ENCODE measurements at regions not wholly inside any gene's neighbourhood (a gene's known extent, or its start where the extent isn't known, plus 50 kb on each side); places are given as distances from the start of the nearest gene placed in this dataset.
A peak's percentile ranks its signal among the peaks of the same experiment; 100 is the strongest.

DNA sequence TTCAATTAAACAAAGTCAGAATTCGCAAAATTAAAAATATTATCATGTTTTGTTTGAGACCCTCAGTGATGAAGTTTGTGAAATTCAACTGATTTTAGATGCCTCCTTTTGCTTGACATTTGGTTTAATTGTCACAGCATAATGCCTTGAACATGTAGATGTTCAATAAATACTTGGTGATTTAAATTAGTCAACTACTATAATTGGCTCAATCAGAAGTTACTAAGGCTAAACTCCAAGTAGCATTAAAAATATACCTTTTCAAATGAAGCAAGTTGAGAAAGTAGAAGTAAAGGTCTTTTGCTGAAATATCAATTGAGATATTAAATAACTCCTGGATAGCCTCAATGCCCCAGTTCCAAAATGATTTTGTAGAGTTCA, 145.8 kb upstream of the AKIRIN2 start:
- DNase-seq (no peak), ATAC-seq (no peak)
- Mint-ChIP-seq H3K36me3 (ENCODE audit: low read depth) (no peaks in the 10 kb centered on the region), H3K4me1 (peaks cover 4% of the 10 kb centered on the region), H3K4me3 (no peak overlapping the region), H3K27me3 (peaks cover 28% of the 10 kb centered on the region), H3K27ac (no peak overlapping the region)
- no peaks in the 10 kb centered on the region for H3K9me3 ChIP-seq (ENCODE audit: control insufficient read depth, low read length, poor library complexity, severe bottlenecking)

DNA sequence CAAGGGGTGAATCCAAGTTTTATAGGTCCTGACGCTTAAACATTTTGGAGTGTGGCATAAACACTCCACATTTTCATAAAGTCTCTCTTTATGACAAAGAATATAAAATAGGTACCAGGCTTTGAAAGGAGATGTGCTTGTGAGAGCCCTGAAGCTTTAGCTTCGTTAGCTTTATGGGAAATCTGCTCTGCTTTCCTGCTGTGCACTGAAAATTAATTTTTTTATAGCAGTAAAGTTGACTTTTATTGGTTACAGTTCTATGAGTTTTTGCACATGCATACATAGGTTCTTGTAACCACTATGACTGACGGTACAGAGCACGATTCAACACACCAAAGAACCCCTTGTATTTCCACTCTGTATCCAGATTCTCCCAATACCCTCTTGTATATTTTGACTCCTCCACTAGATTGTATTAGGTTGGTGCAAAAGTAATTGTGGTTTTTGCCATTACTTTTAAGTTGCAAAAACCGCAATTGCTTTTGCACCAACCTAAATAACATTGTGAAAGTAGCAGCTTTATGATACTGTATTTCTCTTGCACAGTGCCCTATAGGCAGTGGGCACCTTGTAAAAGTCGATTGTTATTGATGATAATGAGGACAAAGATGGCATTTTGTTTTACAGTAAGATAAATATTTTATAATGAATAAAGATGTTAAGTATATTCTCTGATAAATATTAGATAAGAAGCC, 145.2 kb upstream of the AKIRIN2 start:
- Mint-ChIP-seq H3K36me3 (ENCODE audit: low read depth) (no peaks in the 10 kb centered on the region), H3K27ac (no peak overlapping the region), H3K4me3 (no peak overlapping the region), H3K4me1 (peaks cover 4% of the 10 kb centered on the region), H3K27me3 (peaks cover 28% of the 10 kb centered on the region)
- H3K9me3 ChIP-seq (ENCODE audit: control insufficient read depth, low read length, poor library complexity, severe bottlenecking), result no peaks in the 10 kb centered on the region
- no peak for DNase-seq
- ATAC-seq, result no peak

GRCh38 chr6:87846434-87846833, 144.4 kb upstream of the AKIRIN2 start:
- no peak for DNase-seq
- no peaks in the 10 kb centered on the region for H3K9me3 ChIP-seq (ENCODE audit: control insufficient read depth, low read length, poor library complexity, severe bottlenecking)
- Mint-ChIP-seq H3K4me1 (no peaks in the 10 kb centered on the region), H3K27ac (no peak overlapping the region), H3K27me3 (peaks cover 28% of the 10 kb centered on the region), H3K36me3 (ENCODE audit: low read depth) (no peaks in the 10 kb centered on the region), H3K4me3 (no peak overlapping the region)
- ATAC-seq, result no peak

- Mint-ChIP-seq H3K27me3 (peaks cover 5% of the 10 kb centered on the region), H3K4me3 (no peak overlapping the region), H3K27ac (no peak overlapping the region), H3K36me3 (ENCODE audit: low read depth) (no peaks in the 10 kb centered on the region), H3K4me1 (no peaks in the 10 kb centered on the region)
- ATAC-seq, result no peak
- H3K9me3 ChIP-seq (ENCODE audit: control insufficient read depth, low read length, poor library complexity, severe bottlenecking), result no peaks in the 10 kb centered on the region
- no peak for DNase-seq
Measured at GRCh38 chr6:87840324-87840723, 138.3 kb upstream of the AKIRIN2 start.

DNA sequence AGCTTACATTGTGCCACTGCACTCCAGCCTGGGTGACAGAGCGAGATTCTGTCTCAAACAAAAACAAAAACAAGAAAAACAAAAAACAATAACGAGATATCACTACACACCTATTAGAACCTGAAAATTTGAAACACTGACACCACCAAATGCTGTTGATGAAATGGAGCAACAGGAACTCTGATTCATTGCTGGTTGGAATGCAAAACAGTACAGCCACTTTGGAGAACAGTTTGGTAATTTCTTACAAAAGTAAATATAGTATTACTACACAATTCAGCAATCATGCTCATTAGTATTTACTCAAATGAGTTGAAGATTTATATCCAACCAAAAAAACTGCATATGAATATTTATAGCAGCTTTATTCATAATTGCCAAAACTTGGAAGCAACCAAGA, 135.8 kb upstream of the AKIRIN2 start:
- Mint-ChIP-seq H3K27ac (no peak overlapping the region), H3K4me3 (no peak overlapping the region)
- no peak for ATAC-seq

DNA sequence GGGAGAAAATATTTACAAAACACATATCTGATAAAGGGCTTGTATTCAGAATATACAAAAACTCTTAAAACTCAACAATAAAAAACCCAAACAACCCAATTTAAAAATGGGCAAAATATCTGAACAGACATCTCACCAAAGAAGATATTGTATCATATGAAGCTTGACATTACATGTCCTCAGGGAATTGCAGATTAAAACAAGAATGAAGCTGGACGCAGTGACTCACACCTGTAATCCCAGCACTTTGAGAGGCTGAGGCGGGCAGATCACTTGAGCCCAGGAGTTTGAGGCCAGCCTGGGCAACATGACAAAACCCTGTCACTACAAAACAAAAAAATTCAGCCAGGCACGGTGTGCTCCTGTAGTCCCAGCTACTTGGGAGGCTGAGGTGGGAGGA, 135.4 kb upstream of the AKIRIN2 start:
- no peaks in the 10 kb centered on the region for H3K9me3 ChIP-seq (ENCODE audit: control insufficient read depth, low read length, poor library complexity, severe bottlenecking)
- ATAC-seq (no peak), DNase-seq (no peak)
- H3K4me1 Mint-ChIP-seq, result no peaks in the 10 kb centered on the region
- no peak overlapping the region for H3K27ac Mint-ChIP-seq
- no peaks in the 10 kb centered on the region for H3K36me3 Mint-ChIP-seq (ENCODE audit: low read depth)
- H3K4me3 Mint-ChIP-seq, result no peak overlapping the region
- peaks cover 4% of the 10 kb centered on the region for H3K27me3 Mint-ChIP-seq

More for the DNA sequence above, 135.8 kb upstream of the AKIRIN2 start:
- no peaks in the 10 kb centered on the region for H3K36me3 Mint-ChIP-seq (ENCODE audit: low read depth)
- peaks cover 4% of the 10 kb centered on the region for H3K27me3 Mint-ChIP-seq
- no peaks in the 10 kb centered on the region for H3K9me3 ChIP-seq (ENCODE audit: control insufficient read depth, low read length, poor library complexity, severe bottlenecking)
- no peaks in the 10 kb centered on the region for H3K4me1 Mint-ChIP-seq
- DNase-seq, result no peak

DNA sequence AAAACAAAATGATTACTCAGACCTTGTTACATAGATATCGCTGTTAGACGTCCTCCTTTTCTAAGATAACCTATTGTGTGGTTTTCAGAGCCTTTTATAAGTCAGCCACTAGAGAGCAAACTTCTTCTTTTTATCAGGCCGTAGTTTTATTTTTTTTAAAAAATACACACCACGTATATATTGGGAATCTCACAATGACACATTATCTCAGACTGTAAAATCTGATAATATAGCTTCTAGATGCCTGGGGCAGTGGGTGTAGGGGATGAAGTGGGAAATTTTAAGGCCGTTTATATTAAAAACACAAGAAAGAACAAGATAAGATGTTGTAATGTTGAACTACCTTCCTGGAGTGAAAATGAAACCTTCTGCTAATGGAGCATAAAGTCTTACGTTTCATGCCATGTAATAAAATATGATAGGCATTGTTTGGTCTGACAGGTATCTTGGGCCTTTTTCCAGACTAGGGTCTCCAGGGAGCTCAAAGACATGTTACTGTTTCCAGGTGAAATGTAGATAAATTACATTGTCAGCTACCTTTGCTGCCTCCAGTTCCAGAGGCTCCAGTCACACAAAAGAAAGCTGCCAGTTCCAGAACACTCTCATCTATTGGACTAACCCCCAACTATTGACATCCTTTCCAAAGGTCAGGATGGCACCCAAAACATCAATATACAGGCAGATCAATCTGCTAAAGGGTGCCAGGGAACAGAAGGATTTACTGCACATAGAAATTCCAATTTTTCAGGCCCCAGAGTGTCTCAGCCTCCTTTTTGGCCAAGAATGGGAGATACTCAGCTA, 130.2 kb upstream of the AKIRIN2 start:
- peak overlapping the region; percentile 95 for H3K27ac Mint-ChIP-seq
- peaks cover 9% of the 10 kb centered on the region for H3K4me1 Mint-ChIP-seq
- H3K27me3 Mint-ChIP-seq, result no peaks in the 10 kb centered on the region
- H3K4me3 Mint-ChIP-seq, result peak overlapping the region; percentile 88
- no peak for DNase-seq
- peaks cover 4% of the 10 kb centered on the region for H3K36me3 Mint-ChIP-seq (ENCODE audit: low read depth)
- peak; percentile 85 for ATAC-seq
- H3K9me3 ChIP-seq (ENCODE audit: control insufficient read depth, low read length, poor library complexity, severe bottlenecking), result no peaks in the 10 kb centered on the region

DNA sequence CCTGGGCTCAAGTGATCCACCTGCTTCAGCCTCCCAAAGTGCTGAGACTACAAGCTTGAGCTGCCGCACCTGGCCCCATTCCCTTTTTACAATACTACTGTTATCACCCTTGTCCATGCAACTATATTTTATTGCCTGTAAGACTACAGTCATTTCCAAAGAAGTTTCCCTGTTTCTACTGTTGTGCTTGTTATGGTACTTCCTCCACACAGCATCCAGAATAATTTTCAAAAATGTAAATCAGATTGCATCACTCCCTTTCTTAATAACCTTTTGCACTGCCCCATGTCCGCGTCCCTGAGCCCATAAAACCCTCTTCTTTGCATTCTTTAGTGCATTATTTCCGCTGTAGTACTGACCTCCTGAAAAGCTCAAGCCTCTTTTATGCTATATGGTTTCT, 128.9 kb upstream of the AKIRIN2 start:
- Mint-ChIP-seq H3K27me3 (no peaks in the 10 kb centered on the region), H3K27ac (peak overlapping the region; percentile 39), H3K4me3 (no peak overlapping the region), H3K4me1 (peaks cover 14% of the 10 kb centered on the region), H3K36me3 (ENCODE audit: low read depth) (peaks cover 4% of the 10 kb centered on the region)
- no peak for DNase-seq
- no peak for ATAC-seq
- no peaks in the 10 kb centered on the region for H3K9me3 ChIP-seq (ENCODE audit: control insufficient read depth, low read length, poor library complexity, severe bottlenecking)

- no peak for ATAC-seq
- H3K9me3 ChIP-seq (ENCODE audit: control insufficient read depth, low read length, poor library complexity, severe bottlenecking), result no peaks in the 10 kb centered on the region
- Mint-ChIP-seq H3K4me1 (peaks cover 25% of the 10 kb centered on the region), H3K27me3 (no peaks in the 10 kb centered on the region), H3K36me3 (ENCODE audit: low read depth) (peaks cover 4% of the 10 kb centered on the region), H3K4me3 (no peak overlapping the region), H3K27ac (peak overlapping the region; percentile 39)
- DNase-seq, result no peak
Measured at GRCh38 chr6:87829622-87830121, 127.6 kb upstream of the AKIRIN2 start.

GRCh38 chr6:87828044-87828443, 126.0 kb upstream of the AKIRIN2 start:
- DNase-seq (no peak), ATAC-seq (no peak)
- peaks cover 4% of the 10 kb centered on the region for H3K36me3 Mint-ChIP-seq (ENCODE audit: low read depth)
- no peaks in the 10 kb centered on the region for H3K27me3 Mint-ChIP-seq
- peaks cover 25% of the 10 kb centered on the region for H3K4me1 Mint-ChIP-seq
- H3K4me3 Mint-ChIP-seq, result no peak overlapping the region
- no peaks in the 10 kb centered on the region for H3K9me3 ChIP-seq (ENCODE audit: control insufficient read depth, low read length, poor library complexity, severe bottlenecking)
- H3K27ac Mint-ChIP-seq, result peak overlapping the region; percentile 96

GRCh38 chr6:87827346-87827745, 125.3 kb upstream of the AKIRIN2 start:
- H3K4me1 Mint-ChIP-seq, result peaks cover 25% of the 10 kb centered on the region
- ATAC-seq, result no peak
- no peak for DNase-seq
- H3K9me3 ChIP-seq (ENCODE audit: control insufficient read depth, low read length, poor library complexity, severe bottlenecking), result no peaks in the 10 kb centered on the region
- H3K27ac Mint-ChIP-seq, result peak overlapping the region; percentile 96
- H3K4me3 Mint-ChIP-seq, result no peak overlapping the region
- H3K27me3 Mint-ChIP-seq, result no peaks in the 10 kb centered on the region
- peaks cover 4% of the 10 kb centered on the region for H3K36me3 Mint-ChIP-seq (ENCODE audit: low read depth)

GRCh38 chr6:87826424-87826823, 124.4 kb upstream of the AKIRIN2 start:
- peak overlapping the region; percentile 96 for H3K27ac Mint-ChIP-seq
- peaks cover 4% of the 10 kb centered on the region for H3K36me3 Mint-ChIP-seq (ENCODE audit: low read depth)
- DNase-seq (no peak), ATAC-seq (no peak)
- peaks cover 22% of the 10 kb centered on the region for H3K4me1 Mint-ChIP-seq
- no peaks in the 10 kb centered on the region for H3K9me3 ChIP-seq (ENCODE audit: control insufficient read depth, low read length, poor library complexity, severe bottlenecking)
- H3K27me3 Mint-ChIP-seq, result no peaks in the 10 kb centered on the region
- H3K4me3 Mint-ChIP-seq, result no peak overlapping the region

DNA sequence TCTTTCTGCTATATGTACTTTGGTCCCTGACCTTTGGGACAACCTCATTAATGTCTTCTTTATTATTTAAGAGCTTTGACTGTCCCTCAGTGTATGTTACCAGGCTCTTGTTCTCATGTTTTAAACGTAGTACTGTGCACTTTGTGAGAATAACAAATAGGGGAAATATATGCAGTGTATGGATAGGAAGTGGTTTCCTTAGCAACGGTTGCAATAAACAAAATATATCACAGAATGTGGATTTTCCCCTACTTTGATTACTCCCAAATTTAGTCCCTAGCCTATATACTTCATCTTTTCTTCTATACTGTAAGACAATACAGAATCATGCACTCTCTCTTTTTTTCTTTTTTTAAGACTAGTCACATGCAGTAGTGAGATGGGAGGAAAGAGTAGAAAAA, 123.8 kb upstream of the AKIRIN2 start:
- peak overlapping the region; percentile 67 for H3K4me3 Mint-ChIP-seq
- H3K4me1 Mint-ChIP-seq, result peaks cover 22% of the 10 kb centered on the region
- no peaks in the 10 kb centered on the region for H3K9me3 ChIP-seq (ENCODE audit: control insufficient read depth, low read length, poor library complexity, severe bottlenecking)
- no peak for DNase-seq
- H3K36me3 Mint-ChIP-seq (ENCODE audit: low read depth), result peaks cover 4% of the 10 kb centered on the region
- ATAC-seq, result peak; percentile 90
- H3K27me3 Mint-ChIP-seq, result no peaks in the 10 kb centered on the region
- peak overlapping the region; percentile 96 for H3K27ac Mint-ChIP-seq
